Epithelial cell of proximal tubule (primary cell): ENCODE measurements at regions not wholly inside any gene's neighbourhood (a gene's known extent, or its start where the extent isn't known, plus 50 kb on each side); places are given as distances from the start of the nearest gene placed in this dataset.
"Not testable (repeated sequence)": the region's sequence is repeated elsewhere in the genome, so short reads cannot be mapped to it uniquely, and the experiment has no call there.

Source experiments
- DNase-seq: peaks from one replicate; pipeline ENCODE4 v3.0.0-alpha.2; 2011; ENCODE audit warnings: low read depth
- H3K4me3 ChIP-seq: 2 replicates; pipeline ENCODE4 v1.5.1; 2011; ENCODE audit warnings: low read depth, mild to moderate bottlenecking, low read length
- TF ChIP-seq, protein P1 (sequence below): conservative IDR thresholded peaks from 2 replicates; pipeline ENCODE4 v1.5.1; 2012; ENCODE audit warnings: low read depth, mild to moderate bottlenecking, low read length

DNA sequence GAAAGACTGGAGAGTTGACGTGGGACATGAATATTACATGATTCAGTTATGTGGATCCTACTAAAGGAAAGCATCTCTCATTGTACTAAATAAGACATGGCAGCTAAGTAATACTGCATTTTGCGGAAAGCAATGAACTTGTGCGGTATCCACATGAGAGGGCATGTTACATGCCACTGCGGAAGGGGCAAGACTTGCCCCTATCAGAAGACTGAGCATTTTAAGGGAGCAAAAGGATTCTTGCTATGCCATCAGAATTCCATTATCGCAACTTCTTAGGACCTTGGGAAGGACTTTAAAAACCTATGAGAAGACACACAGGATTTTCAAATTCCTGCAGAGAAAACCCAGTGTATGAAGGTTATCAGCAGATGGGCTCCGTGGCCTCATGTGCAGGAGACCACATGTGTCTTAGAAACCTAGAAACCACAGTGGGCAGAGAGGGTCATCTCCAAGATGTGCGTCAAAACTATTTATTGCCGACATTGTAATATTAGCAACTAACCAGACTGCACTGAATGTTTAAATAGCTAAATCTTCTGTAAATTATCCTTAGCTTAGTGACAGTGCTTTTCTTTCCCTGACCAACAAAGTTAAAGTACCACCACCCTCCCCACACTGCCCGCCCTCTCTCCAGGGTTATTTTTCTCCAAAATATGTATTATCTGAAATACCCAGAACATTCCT lies 457.7 kb downstream of the ICE1 start:
- no peak overlapping the region for H3K4me3 ChIP-seq
- no peak for DNase-seq
- TF ChIP-seq, protein P1, sequence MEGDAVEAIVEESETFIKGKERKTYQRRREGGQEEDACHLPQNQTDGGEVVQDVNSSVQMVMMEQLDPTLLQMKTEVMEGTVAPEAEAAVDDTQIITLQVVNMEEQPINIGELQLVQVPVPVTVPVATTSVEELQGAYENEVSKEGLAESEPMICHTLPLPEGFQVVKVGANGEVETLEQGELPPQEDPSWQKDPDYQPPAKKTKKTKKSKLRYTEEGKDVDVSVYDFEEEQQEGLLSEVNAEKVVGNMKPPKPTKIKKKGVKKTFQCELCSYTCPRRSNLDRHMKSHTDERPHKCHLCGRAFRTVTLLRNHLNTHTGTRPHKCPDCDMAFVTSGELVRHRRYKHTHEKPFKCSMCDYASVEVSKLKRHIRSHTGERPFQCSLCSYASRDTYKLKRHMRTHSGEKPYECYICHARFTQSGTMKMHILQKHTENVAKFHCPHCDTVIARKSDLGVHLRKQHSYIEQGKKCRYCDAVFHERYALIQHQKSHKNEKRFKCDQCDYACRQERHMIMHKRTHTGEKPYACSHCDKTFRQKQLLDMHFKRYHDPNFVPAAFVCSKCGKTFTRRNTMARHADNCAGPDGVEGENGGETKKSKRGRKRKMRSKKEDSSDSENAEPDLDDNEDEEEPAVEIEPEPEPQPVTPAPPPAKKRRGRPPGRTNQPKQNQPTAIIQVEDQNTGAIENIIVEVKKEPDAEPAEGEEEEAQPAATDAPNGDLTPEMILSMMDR, result no peak

DNA sequence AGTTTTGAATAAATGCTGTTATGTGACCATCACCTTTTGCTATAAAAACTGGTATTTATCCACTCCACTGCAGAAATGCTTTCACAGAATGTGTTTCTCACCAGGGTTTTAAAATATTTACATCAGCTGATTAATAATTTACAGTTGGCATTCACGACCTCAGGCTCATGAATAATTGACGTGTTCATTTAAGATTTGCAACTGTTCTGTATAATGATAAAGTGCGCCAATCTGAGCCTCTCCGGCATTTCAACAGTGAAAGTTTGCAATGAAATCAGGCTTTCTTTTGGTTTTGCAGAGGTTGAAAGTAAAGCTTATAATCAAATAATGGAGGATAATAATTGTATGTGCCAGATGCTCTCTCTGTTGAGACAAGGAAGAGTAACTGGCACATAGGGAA lies 434.9 kb downstream of the ICE1 start:
- TF ChIP-seq, protein P1, result no peak
- DNase-seq, result no peak
- no peak overlapping the region for H3K4me3 ChIP-seq

DNA sequence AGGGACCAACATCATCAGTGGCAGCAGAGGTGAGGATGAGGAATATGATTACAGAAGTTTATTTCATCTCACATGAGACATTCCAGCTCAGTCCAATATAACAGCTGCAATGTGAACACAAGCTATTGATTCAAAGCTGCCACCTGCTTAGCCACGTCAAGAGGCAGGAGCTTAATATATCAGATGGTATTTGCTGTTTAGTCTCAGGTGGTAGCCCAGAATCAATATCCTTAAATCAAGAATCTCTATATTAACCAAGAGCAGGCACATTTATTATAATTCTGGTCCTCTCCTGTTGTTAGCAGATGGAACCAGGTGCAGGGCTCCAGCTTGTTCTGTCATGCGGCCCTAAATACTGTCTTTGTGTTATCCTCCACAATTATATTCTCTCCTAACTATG lies 431.6 kb downstream of the ICE1 start:
- DNase-seq, result no peak
- TF ChIP-seq, protein P1, result no peak
- H3K4me3 ChIP-seq, result no peak overlapping the region

DNA sequence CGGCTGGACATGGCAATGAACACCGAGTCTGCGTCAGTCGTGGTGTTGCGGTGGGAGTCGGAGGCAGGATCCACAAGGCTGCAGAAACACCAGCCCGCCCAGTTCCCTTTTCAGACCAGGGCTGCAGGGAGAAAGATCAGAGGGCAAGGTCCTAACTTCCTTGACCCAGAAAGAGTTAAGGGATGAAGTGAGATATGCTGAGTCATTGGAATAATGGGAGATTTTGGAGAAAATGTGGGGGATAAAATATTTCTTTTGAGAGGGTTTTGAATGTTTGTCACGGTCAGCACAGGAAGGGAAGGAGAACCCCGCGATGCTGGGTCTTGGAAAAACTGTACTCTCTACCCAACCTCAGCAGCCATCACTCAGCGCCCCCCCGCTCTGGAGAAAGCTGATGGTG lies 416.0 kb downstream of the ICE1 start:
- DNase-seq, result no peak
- TF ChIP-seq, protein P1, result no peak
- no peak overlapping the region for H3K4me3 ChIP-seq

DNA sequence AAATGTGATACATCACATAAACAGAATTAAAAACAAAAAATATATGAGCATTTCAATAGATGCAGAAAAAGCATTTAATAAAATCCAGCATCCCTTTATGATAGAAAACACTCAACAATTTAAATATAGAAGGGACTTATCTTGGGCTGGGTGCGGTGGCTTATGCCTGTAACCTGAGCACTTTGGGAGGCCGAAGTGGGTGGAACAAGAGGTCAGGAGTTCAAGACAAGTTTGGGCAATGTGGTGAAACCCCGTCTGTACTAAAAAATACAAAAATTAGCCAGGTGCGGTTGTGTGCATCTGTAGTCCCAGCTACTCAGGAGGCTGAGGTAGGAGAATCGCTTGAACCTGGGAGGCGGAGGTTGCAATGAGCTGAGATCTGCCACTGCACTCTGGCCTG lies 409.1 kb downstream of the ICE1 start:
- H3K4me3 ChIP-seq, DNase-seq: not testable (repeated sequence)

DNA sequence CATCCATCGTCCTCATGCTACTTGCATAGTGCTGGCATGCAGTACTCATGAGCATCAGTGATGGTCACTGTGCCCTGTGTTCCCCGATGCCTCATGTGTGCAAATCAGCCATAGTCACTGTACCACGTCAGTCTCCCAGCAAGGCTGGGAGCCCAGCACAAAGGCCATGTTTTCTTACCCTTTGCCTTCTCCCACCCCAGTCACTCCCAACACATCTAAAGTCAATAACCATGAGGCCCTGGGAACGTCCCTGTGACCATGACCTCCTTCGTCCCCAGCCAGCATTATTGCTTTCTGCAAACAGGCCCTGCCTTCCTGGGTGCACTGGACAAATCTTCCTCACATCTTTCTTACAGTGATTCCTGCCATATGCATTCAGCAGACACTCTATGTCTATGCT lies 406.1 kb downstream of the ICE1 start:
- no peak overlapping the region for H3K4me3 ChIP-seq
- DNase-seq, result no peak
- TF ChIP-seq, protein P1, result no peak

DNA sequence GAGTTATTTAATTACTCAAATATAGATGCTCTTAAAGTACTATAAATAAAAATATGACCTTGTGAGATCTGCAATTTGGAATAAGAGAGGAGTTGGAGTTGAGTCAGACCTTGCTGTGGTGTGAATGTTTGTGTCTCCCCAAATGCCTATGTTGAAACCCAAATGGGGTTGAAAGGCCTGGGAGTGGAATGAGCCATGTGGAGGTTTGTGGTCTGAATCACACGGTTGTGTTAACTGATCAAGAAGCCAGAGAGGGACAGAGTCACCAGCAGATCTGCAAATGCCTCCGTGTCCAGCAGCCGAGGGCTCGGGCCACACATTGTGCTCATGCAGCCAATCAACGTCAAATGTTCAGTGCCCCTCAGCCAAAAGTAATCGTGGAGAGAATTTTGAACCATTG lies 404.4 kb downstream of the ICE1 start:
- TF ChIP-seq, protein P1, result no peak
- H3K4me3 ChIP-seq, result no peak overlapping the region
- no peak for DNase-seq
